Activated naive CD4-positive, alpha-beta T cell treated with anti-CD3 and anti-CD28 coated beads, Interleukin-2, amount 50 U/mL, for 24 hours (primary cell): ENCODE measurements at regions not wholly inside any gene's neighbourhood (a gene's known extent, or its start where the extent isn't known, plus 50 kb on each side); places are given as distances from the start of the nearest gene placed in this dataset.

Experiments used
- H3K27ac Mint-ChIP-seq: one replicate; pipeline ENCODE4 v1.8.0; 2021; ENCODE audit warnings: mild to moderate bottlenecking, mixed read lengths
- H3K27me3 Mint-ChIP-seq: one replicate; pipeline ENCODE4 v1.8.0; 2021; ENCODE audit warnings: mixed read lengths
- H3K36me3 Mint-ChIP-seq: one replicate; pipeline ENCODE4 v1.8.0; 2021; ENCODE audit warnings: mixed read lengths
- H3K4me1 Mint-ChIP-seq: one replicate; pipeline ENCODE4 v1.8.0; 2021; ENCODE audit warnings: mixed read lengths
- H3K4me3 Mint-ChIP-seq: one replicate; pipeline ENCODE4 v1.8.0; 2021; ENCODE audit warnings: mild to moderate bottlenecking, mixed read lengths
- H3K9me3 Mint-ChIP-seq: one replicate; pipeline ENCODE4 v1.8.0; 2021; ENCODE audit warnings: mixed read lengths

DNA sequence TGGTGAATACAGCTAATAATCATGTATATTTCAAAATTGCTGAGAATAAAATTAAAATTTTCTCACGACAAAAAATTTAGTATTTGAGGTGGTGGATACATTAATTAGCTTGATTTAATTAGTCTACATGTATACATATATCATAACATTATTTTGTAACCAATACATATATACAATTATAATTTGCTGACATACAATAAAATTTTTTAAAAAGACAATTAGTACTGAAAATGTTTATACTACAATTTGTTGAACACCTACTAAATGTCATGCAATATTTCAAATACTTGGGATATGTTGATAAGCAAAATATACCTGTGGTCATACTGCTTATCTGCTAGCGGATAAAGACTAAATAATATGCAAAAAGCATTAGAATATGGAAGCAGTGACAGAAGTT is 586.5 kb downstream of the SLITRK6 start:
- H3K4me3 Mint-ChIP-seq = no peak overlapping the region
- no peaks in the 10 kb centered on the region for H3K36me3 Mint-ChIP-seq
- no peaks in the 10 kb centered on the region for H3K4me1 Mint-ChIP-seq
- H3K9me3 Mint-ChIP-seq = peaks cover 6% of the 10 kb centered on the region
- H3K27ac Mint-ChIP-seq = no peak overlapping the region
- H3K27me3 Mint-ChIP-seq = no peaks in the 10 kb centered on the region

DNA sequence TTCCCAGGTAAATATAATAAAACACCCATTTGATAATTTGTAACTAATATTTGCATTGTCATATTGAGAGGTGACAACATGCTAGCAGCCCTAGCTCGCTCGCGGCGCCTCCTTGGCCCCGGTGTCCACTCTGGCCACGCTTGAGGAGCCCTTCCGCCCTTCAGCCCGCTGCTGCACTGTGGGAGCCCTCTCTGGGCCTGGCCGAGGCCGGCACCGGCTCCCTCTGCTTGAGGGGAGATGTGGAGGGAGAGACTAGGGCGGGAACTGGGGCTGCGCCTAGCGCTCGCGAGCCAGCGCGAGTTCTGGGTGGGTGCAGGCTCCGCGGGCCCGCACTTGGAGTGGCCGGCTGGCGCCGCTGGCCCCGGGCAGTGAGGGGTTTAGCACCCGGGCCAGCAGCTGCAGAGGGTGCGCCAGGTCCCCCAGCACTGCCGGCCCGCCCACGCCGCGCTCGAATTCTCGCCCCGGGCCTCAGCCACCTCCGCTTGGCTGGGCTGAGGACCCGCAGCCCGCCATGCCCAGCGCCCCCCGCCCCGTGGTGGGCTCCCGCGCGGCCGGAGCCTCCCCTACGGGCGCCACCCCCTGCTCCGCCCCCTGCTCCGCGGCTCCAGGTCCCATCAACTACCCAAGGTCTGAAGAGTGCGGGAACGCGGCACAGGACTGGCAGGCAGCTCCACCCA is 594.4 kb downstream of the SLITRK6 start:
- H3K27me3 Mint-ChIP-seq = no peaks in the 10 kb centered on the region
- H3K9me3 Mint-ChIP-seq = peaks cover 12% of the 10 kb centered on the region
- H3K4me1 Mint-ChIP-seq = no peaks in the 10 kb centered on the region
- H3K27ac Mint-ChIP-seq = no peak overlapping the region
- H3K4me3 Mint-ChIP-seq = no peak overlapping the region
- no peaks in the 10 kb centered on the region for H3K36me3 Mint-ChIP-seq

DNA sequence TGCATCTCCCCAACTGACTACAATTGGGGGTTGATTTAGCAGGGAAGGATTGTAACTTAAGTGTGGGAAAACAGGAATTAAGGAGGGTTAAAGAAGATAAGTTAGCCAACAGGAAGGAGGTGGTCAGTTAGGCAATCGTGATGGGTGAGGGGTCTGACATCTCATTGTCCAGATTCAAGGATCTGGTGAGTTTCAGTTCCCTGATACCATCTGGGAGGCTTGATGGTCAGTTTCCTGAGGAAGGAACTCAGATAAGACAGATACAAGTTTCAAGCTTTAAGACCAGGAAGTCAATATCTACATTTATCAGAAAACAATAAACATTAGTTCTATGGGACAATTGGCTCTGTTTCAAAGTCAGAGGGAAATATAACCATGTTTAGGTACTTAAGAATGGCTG is 601.8 kb downstream of the SLITRK6 start:
- Mint-ChIP-seq H3K36me3 (no peaks in the 10 kb centered on the region), H3K9me3 (peaks cover 3% of the 10 kb centered on the region), H3K27me3 (no peaks in the 10 kb centered on the region), H3K4me1 (no peaks in the 10 kb centered on the region), H3K27ac (no peak overlapping the region), H3K4me3 (no peak overlapping the region)

DNA sequence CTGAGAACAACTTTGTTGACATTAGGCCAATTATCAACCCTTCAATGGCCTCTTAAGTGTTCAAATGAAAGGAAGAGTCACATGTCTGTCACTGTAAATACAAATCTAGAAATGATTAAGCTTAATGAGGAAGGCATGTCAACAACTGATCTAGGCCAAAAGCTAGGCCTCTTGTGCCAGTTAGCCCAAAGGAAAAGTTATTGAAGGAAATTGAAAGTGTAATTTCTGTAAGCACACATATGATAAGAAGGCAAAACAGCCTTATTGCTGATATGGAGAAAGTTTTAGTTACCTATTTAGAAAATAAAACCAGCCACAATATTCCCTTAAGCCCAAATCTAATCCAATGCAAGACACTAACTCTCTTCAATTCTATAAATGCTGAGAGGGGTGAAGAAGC is 604.7 kb downstream of the SLITRK6 start:
- H3K36me3 Mint-ChIP-seq = no peaks in the 10 kb centered on the region
- H3K4me3 Mint-ChIP-seq = no peak overlapping the region
- no peak overlapping the region for H3K27ac Mint-ChIP-seq
- no peaks in the 10 kb centered on the region for H3K27me3 Mint-ChIP-seq
- no peaks in the 10 kb centered on the region for H3K4me1 Mint-ChIP-seq
- H3K9me3 Mint-ChIP-seq = no peaks in the 10 kb centered on the region

DNA sequence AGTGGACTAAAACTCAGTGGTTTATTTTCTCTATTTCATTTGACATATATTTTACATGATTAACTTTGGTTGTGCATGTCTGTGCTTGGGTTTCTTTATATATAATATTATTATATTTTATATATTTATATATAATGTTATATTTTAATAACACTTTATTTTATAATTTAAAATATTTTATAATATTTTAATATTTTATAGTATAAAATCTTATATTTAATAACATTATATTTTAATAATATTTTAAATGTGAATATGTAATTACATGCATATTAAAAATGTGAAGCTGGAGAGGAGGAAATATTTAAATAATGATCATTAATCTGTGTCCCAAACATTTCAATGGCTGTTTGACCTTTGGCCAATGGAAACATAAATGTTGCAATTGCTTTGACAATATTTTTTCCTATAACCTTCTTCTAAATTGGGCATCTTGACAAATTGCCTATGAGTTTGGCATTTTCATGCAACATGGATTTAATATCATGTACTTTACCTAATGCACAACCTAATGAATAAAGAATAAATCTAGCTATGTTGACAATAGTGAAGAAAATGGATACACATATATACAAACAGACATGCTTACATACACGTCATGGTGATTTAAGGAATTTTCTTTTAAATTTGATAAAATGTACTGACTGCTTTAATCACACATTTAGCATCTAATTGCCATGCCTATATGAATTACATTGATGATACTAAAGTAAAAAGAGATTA is 607.1 kb downstream of the SLITRK6 start:
- H3K27me3 Mint-ChIP-seq = no peaks in the 10 kb centered on the region
- no peaks in the 10 kb centered on the region for H3K9me3 Mint-ChIP-seq
- H3K4me3 Mint-ChIP-seq = no peak overlapping the region
- no peaks in the 10 kb centered on the region for H3K4me1 Mint-ChIP-seq
- no peaks in the 10 kb centered on the region for H3K36me3 Mint-ChIP-seq
- no peak overlapping the region for H3K27ac Mint-ChIP-seq

DNA sequence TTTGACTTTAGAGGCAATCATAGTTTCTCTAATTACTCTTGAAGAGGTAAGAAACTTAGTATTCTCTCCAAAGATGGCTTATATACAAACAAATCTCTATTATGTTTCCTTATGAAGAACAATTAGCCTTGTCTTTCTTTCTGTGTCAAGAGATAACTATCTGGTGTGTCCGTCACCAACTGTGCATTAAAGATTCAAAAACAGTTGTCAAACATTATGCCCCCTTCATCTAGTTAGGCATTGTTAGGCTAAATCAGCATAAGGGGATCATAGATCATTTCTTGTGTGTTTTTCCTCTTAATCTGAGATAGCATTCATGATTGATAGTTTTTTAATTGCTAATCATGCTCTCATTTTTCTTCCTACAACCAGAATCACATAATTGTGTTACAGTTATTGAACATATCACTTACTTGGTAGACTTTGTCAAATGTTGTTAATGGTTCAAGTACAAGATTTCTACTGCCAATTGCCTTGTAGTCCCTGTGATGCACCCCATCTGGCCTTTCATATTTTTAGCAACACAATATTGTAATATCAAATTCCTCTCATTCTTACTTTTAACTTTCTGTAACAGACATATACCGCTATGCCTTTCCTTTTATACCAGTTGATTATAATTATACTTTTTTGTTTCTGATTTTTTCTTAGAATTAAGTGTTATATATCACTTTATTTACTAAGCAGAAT is 612.7 kb downstream of the SLITRK6 start:
- Mint-ChIP-seq H3K4me3 (no peak overlapping the region), H3K27ac (no peak overlapping the region), H3K27me3 (no peaks in the 10 kb centered on the region), H3K36me3 (no peaks in the 10 kb centered on the region), H3K4me1 (no peaks in the 10 kb centered on the region), H3K9me3 (no peaks in the 10 kb centered on the region)

DNA sequence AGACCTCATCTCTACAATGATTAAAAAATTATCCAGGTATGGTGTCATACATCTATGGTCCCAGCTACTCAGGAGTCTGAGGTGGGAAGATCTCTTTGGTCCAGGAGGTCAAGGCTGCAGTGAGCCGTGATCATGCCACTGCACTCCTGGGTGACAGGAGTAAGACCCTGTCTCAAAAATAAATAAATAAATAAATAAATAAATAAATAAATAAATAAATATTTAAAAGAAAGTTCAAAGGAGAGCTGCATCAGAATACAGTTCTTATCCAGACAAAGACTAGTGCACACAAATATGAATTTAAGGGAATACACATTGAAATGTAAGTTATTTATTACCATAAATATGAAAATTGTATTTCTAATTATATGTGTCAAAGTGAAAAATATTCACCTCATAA is 624.9 kb downstream of the SLITRK6 start:
- Mint-ChIP-seq H3K4me1 (no peaks in the 10 kb centered on the region), H3K27ac (no peak overlapping the region), H3K27me3 (no peaks in the 10 kb centered on the region), H3K9me3 (peaks cover 7% of the 10 kb centered on the region), H3K4me3 (no peak overlapping the region), H3K36me3 (no peaks in the 10 kb centered on the region)

DNA sequence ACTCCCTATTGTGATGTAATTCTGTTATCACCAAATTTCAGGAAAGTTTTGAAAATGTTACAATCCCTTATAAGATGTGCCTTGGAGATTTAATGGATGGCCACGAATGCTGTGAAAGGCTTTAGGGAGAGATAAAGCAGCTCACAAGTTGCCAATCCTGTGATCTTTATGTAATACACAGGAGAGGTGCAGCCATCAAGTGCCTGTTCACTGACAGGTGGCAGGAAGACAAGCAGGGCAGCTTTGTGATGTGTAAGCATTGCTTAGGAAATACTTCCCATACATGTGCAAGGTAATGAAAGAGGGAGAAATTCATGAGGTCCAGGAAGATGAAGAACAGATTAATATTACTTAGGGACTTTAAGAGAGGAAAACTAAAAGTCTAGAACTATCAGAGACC is 628.8 kb downstream of the SLITRK6 start:
- no peak overlapping the region for H3K4me3 Mint-ChIP-seq
- no peaks in the 10 kb centered on the region for H3K27me3 Mint-ChIP-seq
- peaks cover 10% of the 10 kb centered on the region for H3K9me3 Mint-ChIP-seq
- H3K36me3 Mint-ChIP-seq = no peaks in the 10 kb centered on the region
- H3K27ac Mint-ChIP-seq = no peak overlapping the region
- no peaks in the 10 kb centered on the region for H3K4me1 Mint-ChIP-seq

DNA sequence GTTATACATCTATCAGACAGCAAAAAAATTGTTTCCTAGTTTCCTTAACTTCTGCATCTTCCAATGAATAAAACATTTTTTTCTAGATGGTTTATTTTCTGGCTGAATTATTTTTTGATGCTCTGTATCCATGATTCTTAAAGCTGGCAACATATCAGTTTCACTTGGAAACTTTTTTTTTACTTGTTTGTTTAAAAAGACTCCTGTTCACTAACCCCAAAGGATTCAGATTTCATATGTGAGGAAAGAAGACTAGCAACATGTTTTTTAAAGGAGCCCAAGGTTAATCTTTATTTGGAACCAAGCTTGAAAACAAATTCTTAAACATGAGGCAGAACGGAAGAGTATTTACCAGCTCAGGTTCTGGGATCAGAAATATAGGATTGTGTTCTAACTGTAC is 632.3 kb downstream of the SLITRK6 start:
- H3K27me3 Mint-ChIP-seq = no peaks in the 10 kb centered on the region
- no peaks in the 10 kb centered on the region for H3K4me1 Mint-ChIP-seq
- no peak overlapping the region for H3K4me3 Mint-ChIP-seq
- no peak overlapping the region for H3K27ac Mint-ChIP-seq
- H3K36me3 Mint-ChIP-seq = no peaks in the 10 kb centered on the region
- peaks cover 10% of the 10 kb centered on the region for H3K9me3 Mint-ChIP-seq

DNA sequence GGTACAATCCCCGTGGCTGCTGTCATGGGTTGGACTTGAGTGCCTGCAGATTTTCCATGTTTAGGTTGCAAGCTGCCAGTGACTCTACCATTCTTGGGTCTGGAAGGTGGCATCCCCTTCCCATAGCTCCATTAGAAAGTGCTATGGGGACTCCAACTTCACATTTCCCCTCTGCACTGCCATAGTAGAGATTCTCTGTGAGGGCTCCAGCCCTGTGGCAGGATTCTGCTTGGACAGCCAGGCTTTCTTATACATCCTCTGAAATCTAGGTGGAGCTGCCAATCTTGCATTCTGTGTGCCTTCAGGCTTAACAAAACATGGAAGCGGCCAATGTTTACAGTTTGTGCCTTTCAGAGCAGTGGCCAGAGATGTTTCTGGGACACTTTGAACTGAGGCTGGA is 636.2 kb downstream of the SLITRK6 start:
- Mint-ChIP-seq H3K4me1 (no peaks in the 10 kb centered on the region), H3K27ac (no peak overlapping the region), H3K27me3 (no peaks in the 10 kb centered on the region), H3K4me3 (no peak overlapping the region), H3K9me3 (peaks cover 5% of the 10 kb centered on the region), H3K36me3 (no peaks in the 10 kb centered on the region)

DNA sequence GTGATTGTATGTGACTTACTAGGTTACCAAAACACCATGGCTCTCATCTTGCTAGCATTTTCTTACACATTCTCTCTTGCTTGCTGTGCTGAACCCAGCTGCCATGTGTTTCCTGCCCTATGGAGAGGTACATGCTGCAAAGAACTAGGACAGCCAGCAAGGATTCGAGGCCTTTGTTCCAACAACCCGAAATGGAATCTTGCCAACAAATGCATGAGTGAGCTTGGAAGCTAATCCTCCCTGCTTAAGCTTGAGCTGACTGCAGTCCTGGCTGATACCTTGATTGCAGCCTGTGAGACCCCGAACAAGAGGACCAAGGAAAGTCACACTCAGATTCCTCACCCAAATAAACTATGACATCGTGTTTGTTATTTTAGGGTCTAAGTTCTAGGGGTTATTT is 651.2 kb downstream of the SLITRK6 start:
- Mint-ChIP-seq H3K4me3 (no peak overlapping the region), H3K27ac (no peak overlapping the region), H3K4me1 (no peaks in the 10 kb centered on the region), H3K9me3 (no peaks in the 10 kb centered on the region), H3K36me3 (no peaks in the 10 kb centered on the region), H3K27me3 (no peaks in the 10 kb centered on the region)

DNA sequence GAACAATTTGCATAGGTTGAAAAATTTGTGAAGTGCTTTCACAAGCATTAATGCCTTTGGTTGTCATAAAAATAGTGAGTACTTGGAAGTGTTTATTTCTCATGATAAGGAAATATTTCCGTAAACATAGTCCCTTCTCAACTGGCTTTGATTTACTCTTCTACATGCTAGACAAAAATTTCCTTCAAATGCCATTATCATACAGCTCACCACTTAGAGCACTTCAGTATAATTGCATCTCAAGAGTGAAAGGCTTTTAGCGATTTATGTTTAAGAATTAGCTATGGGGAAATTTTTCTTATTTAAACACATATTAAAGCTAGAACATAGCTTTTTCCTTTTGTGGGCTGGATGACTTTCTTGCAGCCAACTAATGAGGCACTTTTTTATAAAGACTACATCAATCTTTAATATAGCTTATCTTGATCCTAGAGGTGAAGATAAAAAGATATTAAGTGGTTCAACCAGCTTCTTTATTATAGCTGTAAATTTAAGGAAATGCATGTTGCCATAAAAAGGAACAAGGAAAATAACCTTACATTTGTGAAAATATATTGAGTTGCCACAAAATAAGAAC is 656.8 kb downstream of the SLITRK6 start:
- H3K36me3 Mint-ChIP-seq = no peaks in the 10 kb centered on the region
- no peaks in the 10 kb centered on the region for H3K27me3 Mint-ChIP-seq
- no peaks in the 10 kb centered on the region for H3K4me1 Mint-ChIP-seq
- no peaks in the 10 kb centered on the region for H3K9me3 Mint-ChIP-seq
- H3K4me3 Mint-ChIP-seq = no peak overlapping the region
- H3K27ac Mint-ChIP-seq = no peak overlapping the region

DNA sequence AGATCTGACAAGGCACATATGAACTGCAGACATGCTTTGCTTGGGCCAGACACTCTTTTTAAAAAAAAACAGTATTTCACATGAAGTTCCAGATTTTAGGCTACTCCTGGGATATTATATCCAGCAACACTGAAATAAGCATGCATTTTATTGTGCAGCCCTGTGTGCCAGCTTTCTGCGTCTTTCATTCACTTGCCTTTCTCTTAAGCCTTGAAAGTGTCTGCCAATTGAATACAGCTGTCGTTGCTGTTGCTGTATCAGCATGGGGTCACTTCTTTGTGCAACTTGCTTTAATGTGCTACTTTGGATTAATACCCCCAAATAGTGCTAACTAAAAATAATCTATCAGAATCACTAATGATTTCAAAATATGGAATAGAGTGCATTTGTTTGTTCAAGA is 657.8 kb downstream of the SLITRK6 start:
- no peaks in the 10 kb centered on the region for H3K9me3 Mint-ChIP-seq
- H3K4me1 Mint-ChIP-seq = no peaks in the 10 kb centered on the region
- H3K27me3 Mint-ChIP-seq = no peaks in the 10 kb centered on the region
- no peaks in the 10 kb centered on the region for H3K36me3 Mint-ChIP-seq
- no peak overlapping the region for H3K27ac Mint-ChIP-seq
- H3K4me3 Mint-ChIP-seq = no peak overlapping the region

DNA sequence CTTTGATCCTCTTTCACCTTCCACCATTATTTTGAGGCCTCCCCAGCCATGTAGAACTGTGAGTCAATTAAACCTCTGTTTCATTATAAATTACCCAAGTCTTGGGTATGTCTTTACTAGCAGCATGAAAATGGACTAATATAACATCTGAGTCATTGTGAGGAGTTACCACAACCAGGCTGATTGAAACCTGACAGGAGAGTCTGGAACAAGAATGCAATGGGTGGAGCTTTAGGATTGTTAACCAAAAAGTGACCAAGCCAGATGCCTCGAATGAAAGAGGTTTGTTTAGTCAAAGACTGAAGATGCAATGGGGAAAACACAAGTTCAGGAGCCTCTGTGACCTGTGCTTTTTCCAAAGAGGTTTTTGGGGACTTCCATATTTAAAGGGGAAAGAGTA is 659.0 kb downstream of the SLITRK6 start:
- no peak overlapping the region for H3K4me3 Mint-ChIP-seq
- no peaks in the 10 kb centered on the region for H3K27me3 Mint-ChIP-seq
- no peaks in the 10 kb centered on the region for H3K36me3 Mint-ChIP-seq
- no peaks in the 10 kb centered on the region for H3K4me1 Mint-ChIP-seq
- H3K27ac Mint-ChIP-seq = no peak overlapping the region
- no peaks in the 10 kb centered on the region for H3K9me3 Mint-ChIP-seq

DNA sequence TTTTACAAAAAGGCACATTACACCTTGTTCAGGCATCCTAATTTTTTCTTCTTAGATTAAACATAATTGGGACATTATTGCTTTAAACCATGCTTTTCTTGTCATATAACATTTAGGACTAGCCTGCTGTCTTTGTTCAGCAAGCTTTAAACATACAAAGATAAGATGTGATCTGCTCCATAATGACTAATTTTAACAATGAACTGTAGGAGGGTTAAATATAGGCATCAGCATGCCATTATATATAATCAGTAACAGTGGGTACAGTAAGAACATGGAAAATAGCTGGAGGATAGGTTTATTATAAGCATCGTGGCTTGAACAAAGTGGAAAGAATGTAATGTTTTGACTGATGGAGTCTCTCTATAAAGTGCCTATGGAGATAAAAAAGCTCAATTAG is 661.7 kb downstream of the SLITRK6 start:
- H3K9me3 Mint-ChIP-seq = no peaks in the 10 kb centered on the region
- H3K27ac Mint-ChIP-seq = no peak overlapping the region
- H3K27me3 Mint-ChIP-seq = no peaks in the 10 kb centered on the region

DNA sequence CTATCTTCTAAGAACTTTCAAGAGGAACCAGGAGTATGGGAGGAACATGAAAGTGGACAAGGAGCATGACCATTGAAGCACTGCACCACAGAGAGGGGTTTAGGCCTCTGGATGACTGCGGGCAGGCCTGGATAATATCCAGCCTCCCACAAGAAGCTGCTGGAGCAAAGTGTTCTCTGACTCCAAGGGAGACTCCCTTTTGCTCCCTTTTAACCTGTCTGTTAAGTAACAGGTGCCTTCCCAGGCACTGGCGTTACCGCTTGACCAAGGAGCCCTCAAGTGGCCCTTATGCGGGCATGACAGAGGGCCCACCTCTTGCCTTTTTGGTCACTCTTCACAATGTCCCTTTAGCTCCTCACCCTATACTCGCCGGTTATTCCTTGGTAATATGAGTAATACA is 666.2 kb downstream of the SLITRK6 start:
- Mint-ChIP-seq H3K36me3 (no peaks in the 10 kb centered on the region), H3K27ac (no peak overlapping the region), H3K9me3 (peaks cover 5% of the 10 kb centered on the region), H3K27me3 (no peaks in the 10 kb centered on the region), H3K4me3 (no peak overlapping the region), H3K4me1 (no peaks in the 10 kb centered on the region)

More for the DNA sequence above, 661.7 kb downstream of the SLITRK6 start:
- no peaks in the 10 kb centered on the region for H3K4me1 Mint-ChIP-seq
- H3K4me3 Mint-ChIP-seq = no peak overlapping the region
- no peaks in the 10 kb centered on the region for H3K36me3 Mint-ChIP-seq
